SH-SY5Y (cell line): ENCODE measurements at regions not wholly inside any gene's neighbourhood (a gene's known extent, or its start where the extent isn't known, plus 50 kb on each side); places are given as distances from the start of the nearest gene placed in this dataset.

Experiments used
- GATA2 ChIP-seq: IDR thresholded peaks from 2 replicates; pipeline ENCODE4 v1.6.1; 2011; ENCODE audit warnings: mild to moderate bottlenecking, low read depth, low read length
- GATA3 ChIP-seq: IDR thresholded peaks from 2 replicates; pipeline ENCODE4 v1.6.1; 2011; ENCODE audit warnings: low read depth, mild to moderate bottlenecking, low read length, moderate library complexity

DNA sequence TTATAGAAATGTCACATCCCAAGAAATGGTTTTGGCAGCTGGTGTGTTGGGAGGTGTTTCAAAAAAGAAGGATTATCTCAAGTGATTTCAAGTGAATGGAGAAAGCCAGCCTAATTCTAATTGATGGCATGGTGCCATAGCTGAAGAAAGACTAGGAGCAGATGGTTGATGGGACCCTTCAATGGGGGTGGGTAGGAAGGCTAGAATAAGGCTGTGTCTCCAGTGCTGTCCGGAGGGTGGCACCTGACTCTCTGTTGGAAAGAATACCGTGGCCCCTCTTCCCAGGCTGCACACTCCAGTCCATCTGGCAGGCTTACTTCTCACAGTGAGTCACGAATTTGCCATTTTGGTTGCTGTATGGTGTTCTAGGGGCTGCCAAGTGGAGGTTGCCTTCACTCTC, 51.0 kb upstream of the GPR12 start:
- TF ChIP-seq GATA2, result no peak
- TF ChIP-seq GATA3, result no peak
